H1 (cell line): ENCODE measurements at regions not wholly inside any gene's neighbourhood (a gene's known extent, or its start where the extent isn't known, plus 50 kb on each side); places are given as distances from the start of the nearest gene placed in this dataset.

Source experiments
- CTCF ChIA-PET: fragments of 300-600 bp; sonication (Branson Sonifier 250); formaldehyde crosslinking; loops from one replicate; lab custom pipeline; 2021; ENCODE audit not compliant: partially characterized antibody; lab: Charles Lee
- POLR2A ChIA-PET: fragments of 300-600 bp; sonication (Branson Sonifier 250); formaldehyde crosslinking; loops from one replicate; lab custom pipeline; 2021; ENCODE audit warnings: inconsistent platforms; ENCODE audit not compliant: partially characterized antibody; lab: Charles Lee
- DNase-seq, 2 experiments: peaks; one replicate each; pipeline versions ENCODE4 v3.0.0 to v3.0.0-alpha.2; 2010 to 2022; ENCODE audit warnings: low spot score in 2 of 2, low read depth in 1 of 2, mixed read lengths in 1 of 2
- FAIRE-seq: peaks from 2 replicates; lab custom pipeline; 2011; peaks lifted over from hg19 to GRCh38; lab: Jason Lieb, UNC
- H2AFZ ChIP-seq: 2 replicates; pipeline ENCODE4 v1.8.1; 2012; ENCODE audit warnings: low read length, inconsistent platforms
- H2AK5ac ChIP-seq: 2 replicates; pipeline ENCODE4 v1.6.1; 2013; ENCODE audit warnings: low read depth, low read length
- H2BK120ac ChIP-seq: replicated peaks from 2 replicates; pipeline ENCODE3; 2013; ENCODE audit warnings: low read depth, low read length, inconsistent platforms
- H2BK12ac ChIP-seq: 2 replicates; pipeline ENCODE4 v1.6.1; 2013; ENCODE audit warnings: low read depth, low read length
- H2BK15ac ChIP-seq: 2 replicates; pipeline ENCODE4 v1.6.1; 2013; ENCODE audit warnings: low read length
- H2BK20ac ChIP-seq: 2 replicates; pipeline ENCODE4 v1.6.1; 2013; ENCODE audit warnings: low read length
- H2BK5ac ChIP-seq: 2 replicates; pipeline ENCODE4 v1.6.1; 2013; ENCODE audit warnings: low read depth, low read length
- H3K14ac ChIP-seq: 2 replicates; pipeline ENCODE4 v1.6.1; 2013; ENCODE audit warnings: inconsistent platforms; ENCODE audit not compliant: insufficient read length
- H3K18ac ChIP-seq: 2 replicates; pipeline ENCODE4 v1.6.1; 2013; ENCODE audit warnings: low read length; ENCODE audit errors: extremely low read depth
- H3K23ac ChIP-seq: 2 replicates; pipeline ENCODE4 v1.6.1; 2013; ENCODE audit warnings: inconsistent platforms; ENCODE audit not compliant: insufficient read length
- H3K23me2 ChIP-seq: 2 replicates; pipeline ENCODE4 v1.6.1; 2013; ENCODE audit warnings: low read depth, low read length
- H3K27ac ChIP-seq: 2 replicates; pipeline ENCODE4 v1.6.1; 2011; ENCODE audit warnings: low read depth, low read length, inconsistent platforms
- H3K27me3 ChIP-seq, 4 experiments: replicated peaks in 1 of 4; 1 replicate in 1 of 4; 2 replicates in 3 of 4; pipeline versions ENCODE4 v1.6.1 to v1.8.1; 2011 to 2013; ENCODE audit warnings: low read length in 3 of 4, mild to moderate bottlenecking in 3 of 4, inconsistent platforms in 2 of 4, mixed read lengths in 2 of 4, moderate library complexity in 1 of 4; ENCODE audit not compliant: control insufficient read depth in 3 of 4, insufficient read depth in 3 of 4; ENCODE audit errors: extremely low read depth in 1 of 4
- H3K36me3 ChIP-seq, 4 experiments: 2 replicates each; pipeline versions ENCODE4 v1.6.1 to v1.8.1; 2011 to 2013; ENCODE audit warnings: mild to moderate bottlenecking in 4 of 4, low read length in 3 of 4, moderate library complexity in 2 of 4, control low read depth in 1 of 4, inconsistent platforms in 1 of 4; ENCODE audit not compliant: insufficient read depth in 4 of 4, control insufficient read depth in 2 of 4
- H3K4ac ChIP-seq: replicated peaks from 2 replicates; pipeline ENCODE3; 2013; ENCODE audit warnings: low read length, low read depth, mixed read lengths, inconsistent platforms; ENCODE audit not compliant: insufficient read length
- H3K4me1 ChIP-seq, 4 experiments: replicated peaks in 1 of 4; 1 replicate in 1 of 4; 2 replicates in 3 of 4; pipeline versions ENCODE4 v1.6.1 to v1.8.1; 2011 to 2013; ENCODE audit warnings: low read length in 3 of 4, inconsistent platforms in 2 of 4, mixed read lengths in 1 of 4; ENCODE audit not compliant: insufficient read depth in 4 of 4, control insufficient read depth in 3 of 4
- H3K4me2 ChIP-seq, 2 experiments: 2 replicates each; pipeline versions ENCODE4 v1.6.1 to v1.8.1; 2011 to 2013; ENCODE audit warnings: low read depth in 2 of 2, low read length in 2 of 2, control low read depth in 1 of 2, inconsistent platforms in 1 of 2, mild to moderate bottlenecking in 1 of 2; ENCODE audit not compliant: insufficient read depth in 1 of 2
- H3K4me3 ChIP-seq, 4 experiments: fragments of 200-600, 300-600 bp in 1 of 4; sonication (generic), shearing (Covaris generic), sonication (Bioruptor Twin) in 1 of 4; 2 replicates each; pipeline versions ENCODE4 v1.5.1 to v1.8.1; 2011 to 2016; ENCODE audit warnings: low read length in 4 of 4, low read depth in 3 of 4, control low read depth in 2 of 4, inconsistent platforms in 2 of 4, mild to moderate bottlenecking in 2 of 4, mixed read lengths in 1 of 4, moderate library complexity in 1 of 4; ENCODE audit not compliant: insufficient read depth in 2 of 4; ENCODE audit errors: extremely low read depth in 1 of 4
- H3K56ac ChIP-seq: replicated peaks from 2 replicates; pipeline ENCODE3; 2013; ENCODE audit warnings: low read depth, mild to moderate bottlenecking, mixed read lengths, low read length, inconsistent platforms; ENCODE audit not compliant: insufficient read length
- H3K79me1 ChIP-seq: 2 replicates; pipeline ENCODE4 v1.6.1; 2013; ENCODE audit warnings: low read depth, low read length, control low read depth
- H3K79me2 ChIP-seq, 2 experiments: 2 replicates each; pipeline versions ENCODE4 v1.6.1 to v1.8.1; 2012 to 2013; ENCODE audit warnings: low read length in 2 of 2, mild to moderate bottlenecking in 2 of 2, inconsistent platforms in 1 of 2; ENCODE audit not compliant: insufficient read depth in 2 of 2, control insufficient read depth in 1 of 2
- H3K9ac ChIP-seq, 4 experiments: replicated peaks in 1 of 4; 1 replicate in 1 of 4; 2 replicates in 3 of 4; pipeline versions ENCODE4 v1.6.1 to v1.8.1; 2011 to 2013; ENCODE audit warnings: low read depth in 3 of 4, low read length in 3 of 4, control low read depth in 2 of 4, mild to moderate bottlenecking in 2 of 4, moderate library complexity in 2 of 4, inconsistent platforms in 1 of 4; ENCODE audit errors: extremely low read depth in 1 of 4
- H3K9me3 ChIP-seq, 2 experiments: 2 replicates each; pipeline versions ENCODE4 v1.6.1 to v1.8.1; 2012 to 2013; ENCODE audit warnings: mild to moderate bottlenecking in 2 of 2, moderate library complexity in 2 of 2, control low read depth in 1 of 2, inconsistent platforms in 1 of 2, low read depth in 1 of 2, low read length in 1 of 2, mixed read lengths in 1 of 2; ENCODE audit not compliant: insufficient read depth in 2 of 2
- H4K20me1 ChIP-seq, 2 experiments: replicated peaks in 1 of 2; 2 replicates each; pipeline versions ENCODE3 to v1.8.1; 2011 to 2013; ENCODE audit warnings: inconsistent platforms in 2 of 2, low read length in 2 of 2, mild to moderate bottlenecking in 1 of 2; ENCODE audit not compliant: insufficient read depth in 2 of 2, control insufficient read depth in 1 of 2
- H4K5ac ChIP-seq: 2 replicates; pipeline ENCODE4 v1.6.1; 2013; ENCODE audit warnings: low read length, low read depth, mixed read lengths, inconsistent platforms; ENCODE audit not compliant: insufficient read length
- H4K8ac ChIP-seq: 2 replicates; pipeline ENCODE4 v1.8.0; 2013; ENCODE audit warnings: mild to moderate bottlenecking, moderate library complexity, low read length, inconsistent platforms; ENCODE audit not compliant: insufficient read depth; ENCODE audit errors: extremely low read depth
- H4K91ac ChIP-seq: replicated peaks from 2 replicates; pipeline ENCODE3; 2013; ENCODE audit warnings: low read length, mixed read lengths, inconsistent platforms; ENCODE audit not compliant: insufficient read length
- HDAC6 ChIP-seq: IDR thresholded peaks from one replicate; pipeline ENCODE4 v1.7.1; 2012; ENCODE audit warnings: low read depth, mild to moderate bottlenecking, inconsistent platforms, low read length, moderate library complexity
- TCF12 ChIP-seq: IDR thresholded peaks from 2 replicates; pipeline ENCODE4 v1.6.1; 2011; ENCODE audit warnings: low read depth, mild to moderate bottlenecking, low read length

- no peak overlapping the region for H4K5ac ChIP-seq
- no peak overlapping the region for H4K91ac ChIP-seq
- H3K79me2 ChIP-seq: no peaks in the 10 kb centered on the region
- no peak overlapping the region for H4K8ac ChIP-seq
- H3K27me3 ChIP-seq: no peaks in the 10 kb centered on the region
- no peak overlapping the region for H3K14ac ChIP-seq
- no peaks in the 10 kb centered on the region for H3K36me3 ChIP-seq
- H2BK20ac ChIP-seq: no peak overlapping the region
- H3K23me2 ChIP-seq: no peaks in the 10 kb centered on the region
- no peak overlapping the region for H3K4me2 ChIP-seq
- no peak overlapping the region for H2AFZ ChIP-seq
- H3K4me1 ChIP-seq: no peaks in the 10 kb centered on the region; a peak in 1 of 7 replicates
- no peak overlapping the region for H3K18ac ChIP-seq
- no peak overlapping the region for H3K4ac ChIP-seq
- TF ChIP-seq TCF12 (no peak), HDAC6 (no peak)
- DNase-seq (no peak), FAIRE-seq (no peak)
- no peak overlapping the region for H2BK15ac ChIP-seq
- H2AK5ac ChIP-seq: no peak overlapping the region
- ChIA-PET POLR2A (no interaction called here), CTCF (no interaction called here)
- no peak overlapping the region for H3K23ac ChIP-seq
- no peak overlapping the region for H3K9ac ChIP-seq
- no peak overlapping the region for H3K4me3 ChIP-seq
- H2BK5ac ChIP-seq: no peak overlapping the region
- H3K9me3 ChIP-seq: no peaks in the 10 kb centered on the region
- no peaks in the 10 kb centered on the region for H4K20me1 ChIP-seq
- H3K56ac ChIP-seq: no peak overlapping the region
- H2BK12ac ChIP-seq: no peak overlapping the region
- H3K79me1 ChIP-seq: no peaks in the 10 kb centered on the region
- no peak overlapping the region for H3K27ac ChIP-seq
- no peak overlapping the region for H2BK120ac ChIP-seq
Measured at GRCh38 chr5:67619235-67619634, 422.6 kb upstream of the CD180 start.
